HUDEP-2 (cell line): ENCODE measurements at regions not wholly inside any gene's neighbourhood (a gene's known extent, or its start where the extent isn't known, plus 50 kb on each side); places are given as distances from the start of the nearest gene placed in this dataset.

Source experiments
- DNase-seq, 76 experiments: peaks; one replicate each; lab custom pipeline; 2025; ENCODE audit not compliant: unreplicated experiment in 76 of 76; lab: John Stamatoyannopoulos, UW

- peak in 5 of 76 experiments; percentile 1 to 23 (median 6) for DNase-seq
Measured at GRCh38 chr1:219120624-219121544, 52.8 kb upstream of the LYPLAL1 start.

- DNase-seq: no peak
Measured at GRCh38 chr1:219121679-219122078, 52.0 kb upstream of the LYPLAL1 start.

DNA sequence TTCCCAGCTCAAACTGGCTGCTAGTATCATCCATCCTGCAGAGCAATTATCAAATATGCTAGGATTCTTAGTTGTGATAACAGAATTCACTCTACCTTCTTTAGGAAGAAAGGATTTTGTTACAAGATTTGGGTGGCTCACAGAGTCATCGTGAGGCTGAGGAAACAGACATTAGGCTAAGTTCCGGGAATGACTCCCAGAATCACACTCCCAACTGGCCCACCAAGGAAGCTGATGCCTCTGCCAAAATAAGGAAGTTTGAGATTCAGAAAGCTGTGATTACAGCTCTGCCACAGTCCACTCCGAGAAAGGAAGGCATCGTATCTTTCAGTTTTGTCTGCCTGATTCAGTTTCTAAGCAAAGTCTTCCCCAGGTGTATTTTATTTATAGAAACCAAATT, 50.6 kb upstream of the LYPLAL1 start:
- no peak for DNase-seq
